ENCODE measurements at regions not wholly inside any gene's neighbourhood (a gene's known extent, or its start where the extent isn't known, plus 50 kb on each side); places are given as distances from the start of the nearest gene placed in this dataset.
"Not testable (repeated sequence)": the region's sequence is repeated elsewhere in the genome, so short reads cannot be mapped to it uniquely, and the experiment has no call there.

DNA sequence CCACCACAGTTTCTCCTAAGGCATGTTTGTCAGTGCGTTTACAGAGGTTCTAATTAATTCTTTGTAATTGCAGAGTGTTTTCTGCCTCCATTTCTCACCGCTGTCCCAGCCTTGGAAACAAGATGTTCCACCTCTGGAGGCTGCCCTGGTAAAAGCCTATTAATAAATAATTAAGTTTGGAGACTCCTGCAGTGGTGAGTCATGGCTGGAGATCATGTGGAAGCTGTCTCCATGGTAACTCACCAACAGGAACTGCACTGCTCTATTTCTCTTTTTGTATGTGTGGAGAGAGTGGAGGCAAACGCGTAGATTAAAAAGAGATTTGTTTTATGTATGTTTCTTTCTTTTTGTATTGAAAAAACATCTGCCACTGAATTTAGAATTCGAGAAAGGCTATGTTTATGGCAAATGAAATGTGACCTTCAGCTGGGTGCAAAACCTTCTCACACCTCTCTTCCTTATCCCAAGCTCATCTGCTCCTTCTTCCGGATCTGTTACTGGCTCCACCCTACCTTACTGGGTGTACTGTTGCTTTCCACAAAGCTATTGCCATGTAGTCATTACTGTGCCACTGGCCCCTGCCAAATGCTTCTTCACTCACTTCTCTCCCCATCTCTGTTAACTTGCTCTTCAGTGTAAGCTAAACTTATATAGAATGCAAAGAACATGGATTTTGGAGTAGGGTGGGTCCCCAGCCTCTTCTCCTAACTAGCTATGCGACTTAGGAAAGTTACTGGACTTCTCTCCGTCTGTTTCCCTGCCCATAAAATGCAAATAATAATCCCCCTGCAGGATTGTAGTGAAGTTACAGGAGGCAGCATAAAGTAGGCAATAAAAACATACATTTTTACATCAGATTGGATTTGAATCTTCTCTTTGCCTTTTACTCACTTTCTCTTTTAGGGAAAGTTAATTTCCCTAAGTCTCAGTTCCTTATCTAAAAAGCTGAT lies 778.5 kb downstream of the NTRK3 start:
- DNase-seq (ENCODE audit: low spot score) = no peak
- TF ChIP-seq, protein P1, sequence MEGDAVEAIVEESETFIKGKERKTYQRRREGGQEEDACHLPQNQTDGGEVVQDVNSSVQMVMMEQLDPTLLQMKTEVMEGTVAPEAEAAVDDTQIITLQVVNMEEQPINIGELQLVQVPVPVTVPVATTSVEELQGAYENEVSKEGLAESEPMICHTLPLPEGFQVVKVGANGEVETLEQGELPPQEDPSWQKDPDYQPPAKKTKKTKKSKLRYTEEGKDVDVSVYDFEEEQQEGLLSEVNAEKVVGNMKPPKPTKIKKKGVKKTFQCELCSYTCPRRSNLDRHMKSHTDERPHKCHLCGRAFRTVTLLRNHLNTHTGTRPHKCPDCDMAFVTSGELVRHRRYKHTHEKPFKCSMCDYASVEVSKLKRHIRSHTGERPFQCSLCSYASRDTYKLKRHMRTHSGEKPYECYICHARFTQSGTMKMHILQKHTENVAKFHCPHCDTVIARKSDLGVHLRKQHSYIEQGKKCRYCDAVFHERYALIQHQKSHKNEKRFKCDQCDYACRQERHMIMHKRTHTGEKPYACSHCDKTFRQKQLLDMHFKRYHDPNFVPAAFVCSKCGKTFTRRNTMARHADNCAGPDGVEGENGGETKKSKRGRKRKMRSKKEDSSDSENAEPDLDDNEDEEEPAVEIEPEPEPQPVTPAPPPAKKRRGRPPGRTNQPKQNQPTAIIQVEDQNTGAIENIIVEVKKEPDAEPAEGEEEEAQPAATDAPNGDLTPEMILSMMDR (IDR thresholded peaks at IDR 0.05; ENCODE audit: extremely low read depth, insufficient read depth, missing control alignments) = no peak
- in situ Hi-C loops (cut with MboI; ENCODE audit: low pct_unique_long_range_greater_than_20kb, low sequenced_read_pairs, unreplicated experiment) = no loop called here

DNA sequence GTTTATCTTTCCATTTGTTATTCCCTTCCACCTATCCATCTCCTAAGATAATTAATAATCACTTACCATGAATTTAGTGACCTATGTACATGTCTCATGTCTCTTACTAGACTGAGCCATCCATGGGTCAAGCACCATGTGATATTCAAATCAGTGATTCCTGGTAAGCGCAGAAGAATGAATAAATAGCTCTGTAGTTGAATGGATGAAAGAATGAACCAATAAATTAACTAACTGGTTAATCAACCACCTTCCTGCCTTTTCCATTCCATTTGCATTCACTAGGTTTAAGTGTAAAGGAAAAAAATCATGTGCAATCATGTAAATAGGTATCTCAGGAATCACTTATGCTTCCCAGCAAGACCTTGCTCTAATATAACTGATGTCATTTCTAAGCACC lies 779.5 kb downstream of the NTRK3 start:
- TF ChIP-seq, protein P1 (IDR thresholded peaks at IDR 0.05; ENCODE audit: extremely low read depth, insufficient read depth, missing control alignments) = no peak
- DNase-seq (ENCODE audit: low spot score) = no peak
- in situ Hi-C loops (cut with MboI; ENCODE audit: low pct_unique_long_range_greater_than_20kb, low sequenced_read_pairs, unreplicated experiment) = no loop called here

DNA sequence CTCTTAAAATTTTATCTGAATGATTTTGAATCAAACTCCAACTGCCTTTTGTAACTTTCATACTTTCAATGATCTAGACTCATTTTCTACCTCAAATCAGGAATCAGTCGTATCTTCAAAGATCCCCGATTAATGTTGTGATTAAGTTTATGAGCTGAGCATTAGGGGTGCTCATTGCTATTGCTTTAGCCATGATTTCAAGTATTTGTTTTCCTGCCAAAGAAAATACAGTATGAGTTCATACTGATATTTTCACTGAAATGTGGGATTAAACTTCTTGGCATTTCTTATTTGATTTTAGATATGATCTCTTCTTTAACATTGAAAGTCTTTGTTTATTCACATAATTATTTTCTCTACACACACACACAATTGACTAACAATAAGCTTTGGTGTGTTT lies 785.6 kb downstream of the NTRK3 start:
- in situ Hi-C loops (cut with MboI; ENCODE audit: low pct_unique_long_range_greater_than_20kb, low sequenced_read_pairs, unreplicated experiment) = no loop called here
- TF ChIP-seq, protein P1 (IDR thresholded peaks at IDR 0.05; ENCODE audit: extremely low read depth, insufficient read depth, missing control alignments) = no peak
- DNase-seq (ENCODE audit: low spot score) = no peak

DNA sequence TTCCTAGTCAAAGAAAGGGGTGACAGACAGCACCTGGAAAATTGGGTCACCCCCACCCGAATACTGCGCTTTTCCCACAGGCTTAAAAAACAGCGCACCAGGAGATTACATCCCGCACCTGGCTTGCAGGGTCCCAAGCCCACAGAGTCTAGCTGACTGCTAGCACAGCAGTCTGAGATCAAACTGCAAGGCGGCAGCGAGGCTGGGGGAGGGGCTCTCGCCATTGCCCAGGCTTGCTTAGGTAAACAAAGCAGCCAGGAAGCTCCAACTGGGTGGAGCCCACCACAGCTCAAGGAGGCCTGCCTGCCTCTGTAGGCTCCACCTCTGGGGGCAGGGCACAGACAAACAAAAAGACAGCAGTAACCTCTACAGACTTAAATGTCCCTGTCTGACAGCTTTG lies 792.6 kb downstream of the NTRK3 start:
- DNase-seq (ENCODE audit: low spot score); in situ Hi-C loops (cut with MboI; ENCODE audit: low pct_unique_long_range_greater_than_20kb, low sequenced_read_pairs, unreplicated experiment): not testable (repeated sequence)

DNA sequence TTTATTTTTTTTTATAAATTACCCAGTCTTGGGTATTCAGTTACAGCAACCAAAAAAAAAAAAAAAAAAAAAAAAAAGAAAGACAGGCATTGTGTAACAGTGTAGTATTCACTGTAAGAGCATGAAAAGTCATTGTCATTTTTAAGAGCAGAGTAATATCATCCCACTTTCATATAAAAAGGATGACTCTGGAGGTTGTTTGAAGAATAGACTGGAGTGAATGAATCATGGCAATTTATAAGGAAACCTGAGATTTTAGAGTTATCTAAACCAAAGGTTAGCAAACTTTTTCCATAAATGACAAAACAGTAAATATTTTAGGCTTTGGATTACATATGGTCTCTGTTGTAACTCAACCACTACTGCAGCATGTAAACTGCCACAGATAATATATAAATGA lies 794.9 kb downstream of the NTRK3 start:
- in situ Hi-C loops (cut with MboI; ENCODE audit: low pct_unique_long_range_greater_than_20kb, low sequenced_read_pairs, unreplicated experiment) = no loop called here
- DNase-seq (ENCODE audit: low spot score) = no peak
- TF ChIP-seq, protein P1 (IDR thresholded peaks at IDR 0.05; ENCODE audit: extremely low read depth, insufficient read depth, missing control alignments) = no peak

DNA sequence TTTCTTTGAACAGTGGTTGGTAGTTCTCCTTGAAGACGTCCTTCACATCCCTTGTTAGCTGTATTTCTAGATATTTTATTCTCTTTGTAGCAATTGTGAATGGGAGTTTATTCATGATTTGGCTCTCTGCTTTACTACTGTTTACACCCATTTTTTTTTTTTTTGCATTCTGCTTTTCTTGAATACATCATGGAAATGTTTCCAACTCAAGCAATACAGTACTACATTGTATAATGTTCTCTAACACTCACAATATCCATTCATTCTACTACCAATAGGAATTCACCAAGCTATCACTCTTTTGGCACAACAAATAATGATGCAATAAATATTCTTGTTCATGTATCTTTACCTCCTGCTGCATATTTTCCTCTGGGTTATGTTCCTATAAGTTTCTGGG lies 801.7 kb downstream of the NTRK3 start:
- in situ Hi-C loops (cut with MboI; ENCODE audit: low pct_unique_long_range_greater_than_20kb, low sequenced_read_pairs, unreplicated experiment) = no loop called here

DNA sequence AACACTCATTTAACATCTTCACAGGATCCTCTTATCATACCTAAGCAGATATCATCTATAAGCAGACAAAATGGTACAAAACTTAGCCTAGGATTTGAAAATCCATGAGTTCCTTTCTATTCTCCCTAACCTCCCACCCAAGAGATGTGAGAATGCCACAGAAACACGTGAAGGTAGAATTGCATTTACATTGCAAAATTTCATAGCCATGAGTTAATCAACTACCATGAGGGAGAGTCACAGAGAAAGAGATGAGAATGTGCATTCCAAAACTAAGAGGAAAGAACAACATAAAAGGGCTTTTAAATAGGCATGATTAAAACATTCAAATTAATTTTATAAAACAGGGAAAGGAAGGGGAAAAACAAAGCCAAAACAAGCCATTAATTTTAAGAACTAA lies 806.2 kb downstream of the NTRK3 start:
- in situ Hi-C loops (cut with MboI; ENCODE audit: low pct_unique_long_range_greater_than_20kb, low sequenced_read_pairs, unreplicated experiment) = no loop called here
- no peak for DNase-seq (ENCODE audit: low spot score)
- TF ChIP-seq, protein P1 (IDR thresholded peaks at IDR 0.05; ENCODE audit: extremely low read depth, insufficient read depth, missing control alignments) = no peak

More for the DNA sequence above, 801.7 kb downstream of the NTRK3 start:
- DNase-seq (ENCODE audit: low spot score) = no peak
- TF ChIP-seq, protein P1 (IDR thresholded peaks at IDR 0.05; ENCODE audit: extremely low read depth, insufficient read depth, missing control alignments) = no peak
